ENCODE measurements at regions not wholly inside any gene's neighbourhood (a gene's known extent, or its start where the extent isn't known, plus 50 kb on each side); places are given as distances from the start of the nearest gene placed in this dataset.

GRCh38 chr4:161314371-161314770, 849.4 kb downstream of the FSTL5 start:
- TF ChIP-seq, protein P1, sequence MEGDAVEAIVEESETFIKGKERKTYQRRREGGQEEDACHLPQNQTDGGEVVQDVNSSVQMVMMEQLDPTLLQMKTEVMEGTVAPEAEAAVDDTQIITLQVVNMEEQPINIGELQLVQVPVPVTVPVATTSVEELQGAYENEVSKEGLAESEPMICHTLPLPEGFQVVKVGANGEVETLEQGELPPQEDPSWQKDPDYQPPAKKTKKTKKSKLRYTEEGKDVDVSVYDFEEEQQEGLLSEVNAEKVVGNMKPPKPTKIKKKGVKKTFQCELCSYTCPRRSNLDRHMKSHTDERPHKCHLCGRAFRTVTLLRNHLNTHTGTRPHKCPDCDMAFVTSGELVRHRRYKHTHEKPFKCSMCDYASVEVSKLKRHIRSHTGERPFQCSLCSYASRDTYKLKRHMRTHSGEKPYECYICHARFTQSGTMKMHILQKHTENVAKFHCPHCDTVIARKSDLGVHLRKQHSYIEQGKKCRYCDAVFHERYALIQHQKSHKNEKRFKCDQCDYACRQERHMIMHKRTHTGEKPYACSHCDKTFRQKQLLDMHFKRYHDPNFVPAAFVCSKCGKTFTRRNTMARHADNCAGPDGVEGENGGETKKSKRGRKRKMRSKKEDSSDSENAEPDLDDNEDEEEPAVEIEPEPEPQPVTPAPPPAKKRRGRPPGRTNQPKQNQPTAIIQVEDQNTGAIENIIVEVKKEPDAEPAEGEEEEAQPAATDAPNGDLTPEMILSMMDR (IDR thresholded peaks at IDR 0.05), result no peak
- no peak for TF ChIP-seq POLR2A (IDR thresholded peaks at IDR 0.05)
